Thyroid gland (tissue), 4 donors: ENCODE measurements at regions not wholly inside any gene's neighbourhood (a gene's known extent, or its start where the extent isn't known, plus 50 kb on each side); places are given as distances from the start of the nearest gene placed in this dataset.

Experiments used
- POLR2A ChIP-seq, 2 donors: fragments of 450-650 bp; IDR thresholded peaks; one replicate each; pipeline ENCODE4 v1.6.1; 2017; ENCODE audit warnings: antibody characterized with exemption in 2 of 2, mild to moderate bottlenecking in 2 of 2, moderate library complexity in 1 of 2
- TF ChIP-seq, protein P1 (sequence below), 6 experiments: fragments of 200-600 bp in 3 of 6; fragments of 450-650 bp in 3 of 6; sonication (generic) in 3 of 6; IDR thresholded peaks; one replicate each; pipeline ENCODE4 v1.5.1; 2016 to 2019; ENCODE audit warnings: antibody characterized with exemption in 6 of 6, mild to moderate bottlenecking in 2 of 6, inconsistent platforms in 1 of 6, moderate library complexity in 1 of 6

DNA sequence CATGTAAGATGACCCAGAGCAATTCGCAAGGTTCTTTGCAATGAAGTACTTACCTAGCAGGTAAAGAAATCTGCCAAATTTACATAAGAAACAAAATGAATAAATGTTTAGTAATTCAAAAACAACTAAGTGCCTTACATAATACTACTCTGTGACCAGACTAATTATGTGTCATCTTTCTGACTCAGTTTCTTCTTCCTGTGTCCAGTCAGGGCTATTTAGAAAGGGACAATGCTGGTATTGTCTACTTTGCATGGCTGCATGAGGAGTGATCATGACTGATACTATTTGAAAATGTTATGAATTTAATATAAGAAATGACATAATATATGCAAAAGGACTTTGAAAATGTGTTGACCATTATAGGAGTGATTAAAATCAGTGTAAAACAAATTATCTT lies 210.0 kb downstream of the TMEM161B start:
- TF ChIP-seq, protein P1, sequence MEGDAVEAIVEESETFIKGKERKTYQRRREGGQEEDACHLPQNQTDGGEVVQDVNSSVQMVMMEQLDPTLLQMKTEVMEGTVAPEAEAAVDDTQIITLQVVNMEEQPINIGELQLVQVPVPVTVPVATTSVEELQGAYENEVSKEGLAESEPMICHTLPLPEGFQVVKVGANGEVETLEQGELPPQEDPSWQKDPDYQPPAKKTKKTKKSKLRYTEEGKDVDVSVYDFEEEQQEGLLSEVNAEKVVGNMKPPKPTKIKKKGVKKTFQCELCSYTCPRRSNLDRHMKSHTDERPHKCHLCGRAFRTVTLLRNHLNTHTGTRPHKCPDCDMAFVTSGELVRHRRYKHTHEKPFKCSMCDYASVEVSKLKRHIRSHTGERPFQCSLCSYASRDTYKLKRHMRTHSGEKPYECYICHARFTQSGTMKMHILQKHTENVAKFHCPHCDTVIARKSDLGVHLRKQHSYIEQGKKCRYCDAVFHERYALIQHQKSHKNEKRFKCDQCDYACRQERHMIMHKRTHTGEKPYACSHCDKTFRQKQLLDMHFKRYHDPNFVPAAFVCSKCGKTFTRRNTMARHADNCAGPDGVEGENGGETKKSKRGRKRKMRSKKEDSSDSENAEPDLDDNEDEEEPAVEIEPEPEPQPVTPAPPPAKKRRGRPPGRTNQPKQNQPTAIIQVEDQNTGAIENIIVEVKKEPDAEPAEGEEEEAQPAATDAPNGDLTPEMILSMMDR (IDR thresholded peaks at IDR 0.05): no peak
- TF ChIP-seq POLR2A (IDR thresholded peaks at IDR 0.05): no peak
